ENCODE measurements at regions not wholly inside any gene's neighbourhood (a gene's known extent, or its start where the extent isn't known, plus 50 kb on each side); places are given as distances from the start of the nearest gene placed in this dataset.
A peak's percentile ranks its signal among the peaks of the same experiment; 100 is the strongest.

DNA sequence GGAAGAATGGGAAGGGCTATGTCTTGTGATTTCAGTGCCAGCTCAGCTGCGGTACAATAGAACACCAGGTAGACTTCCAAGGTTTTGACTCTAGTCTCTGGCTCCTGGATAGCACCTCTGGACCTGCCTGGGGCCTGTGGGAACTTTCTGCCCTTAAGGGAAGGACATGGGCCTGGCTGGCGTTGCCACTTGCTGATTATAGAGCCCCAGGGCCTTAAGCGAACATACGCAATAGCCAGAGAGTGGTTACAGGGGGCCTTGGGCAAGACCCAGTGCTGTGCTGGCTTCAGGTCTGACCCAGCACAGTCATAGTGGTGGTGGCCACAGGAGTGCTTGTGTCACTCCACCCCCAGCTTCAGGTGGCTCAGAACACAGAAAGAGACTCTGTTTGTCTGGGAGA is 131.1 kb upstream of the COL21A1 start:
- DNase-seq: no peak

DNA sequence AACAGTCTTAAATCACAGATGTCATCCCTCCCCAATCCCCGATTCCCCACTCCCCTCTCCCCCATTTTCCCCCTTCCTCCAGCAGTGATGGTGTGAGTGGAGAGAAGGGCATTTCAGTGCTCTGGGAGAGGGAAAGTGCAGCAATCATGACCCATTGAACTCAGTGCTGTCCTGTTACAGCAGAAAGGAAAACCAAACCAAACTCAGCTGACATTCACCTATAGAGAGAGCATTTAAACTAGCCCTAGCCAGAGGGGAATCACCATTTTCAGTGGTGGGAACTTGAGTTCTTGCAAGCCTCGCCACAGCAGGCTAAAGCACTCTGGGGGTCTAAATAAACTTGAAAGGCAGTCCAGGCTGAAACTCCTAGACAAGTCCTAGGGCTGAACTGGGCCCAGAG is 129.9 kb upstream of the COL21A1 start:
- no peak for DNase-seq

DNA sequence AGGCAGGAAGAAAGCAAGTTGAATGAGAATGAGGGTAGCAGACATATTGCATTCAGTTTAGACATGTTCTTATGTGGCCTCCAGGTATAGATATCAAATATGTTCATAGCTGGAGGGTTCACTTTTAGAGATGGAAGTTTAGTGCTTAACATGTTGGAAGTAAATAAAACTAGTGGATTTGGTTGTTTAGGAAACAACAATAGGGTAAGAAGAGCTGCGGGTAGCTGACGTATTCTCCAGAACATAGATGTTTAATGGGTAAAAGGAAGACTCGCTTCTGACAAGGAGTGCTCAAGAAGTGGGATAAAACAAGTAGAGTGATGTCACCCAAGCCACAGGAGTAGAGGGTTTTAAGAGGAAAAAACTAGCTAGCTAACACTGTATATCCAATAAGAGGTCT is 128.4 kb upstream of the COL21A1 start:
- no peak for DNase-seq

DNA sequence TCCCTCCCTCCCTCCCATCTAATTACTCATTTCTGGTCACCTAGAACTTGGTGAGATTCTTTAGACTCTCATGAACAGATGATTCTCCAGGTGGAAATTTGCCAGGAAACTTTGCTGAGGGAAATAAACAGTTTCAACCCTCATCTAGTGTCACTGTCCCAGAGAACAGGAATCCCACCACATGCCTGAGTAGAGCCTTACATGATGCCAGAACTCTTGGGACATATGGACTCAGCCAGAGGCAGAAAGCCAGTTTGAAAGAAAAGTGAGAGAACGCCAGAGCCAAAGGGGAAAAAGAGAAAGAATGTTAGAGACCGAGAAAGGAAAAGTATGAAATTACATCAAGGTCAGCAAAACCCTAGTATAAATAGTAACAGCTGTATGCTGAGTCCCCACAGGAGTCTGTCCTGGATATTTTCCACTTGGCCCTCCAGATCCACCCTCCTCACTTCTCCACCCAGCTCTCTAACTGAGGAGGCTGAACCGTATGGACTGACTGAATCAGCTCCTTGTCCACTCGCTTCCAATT is 127.5 kb upstream of the COL21A1 start:
- no peak for DNase-seq

DNA sequence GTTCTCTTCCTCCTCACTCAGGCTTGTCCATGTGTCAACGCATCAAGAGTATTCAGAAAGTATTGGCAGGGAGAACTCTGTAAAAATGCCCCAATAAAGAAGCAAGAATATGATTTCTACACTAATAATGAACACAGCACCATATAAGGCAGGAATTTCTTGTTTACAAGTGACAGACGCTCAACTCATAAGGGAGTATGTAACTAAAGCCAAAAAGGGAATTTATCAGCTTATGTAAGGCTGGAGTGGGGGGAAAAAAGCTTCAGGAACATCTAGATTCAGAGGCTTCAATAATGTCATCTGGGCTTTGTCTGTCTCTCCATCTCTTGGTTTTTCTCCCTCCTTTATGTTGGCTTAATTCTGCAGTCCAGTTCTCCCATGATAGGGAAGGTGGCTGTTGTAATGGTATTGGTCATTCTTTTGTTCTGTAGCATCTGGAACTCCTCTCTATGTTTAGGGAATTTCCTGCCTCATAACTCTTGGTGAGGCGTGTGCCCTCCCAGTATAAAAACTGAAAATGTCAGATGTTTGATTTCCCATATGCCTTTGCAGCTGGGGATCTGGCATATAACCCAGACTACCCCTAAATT is 125.1 kb upstream of the COL21A1 start:
- DNase-seq: no peak

DNA sequence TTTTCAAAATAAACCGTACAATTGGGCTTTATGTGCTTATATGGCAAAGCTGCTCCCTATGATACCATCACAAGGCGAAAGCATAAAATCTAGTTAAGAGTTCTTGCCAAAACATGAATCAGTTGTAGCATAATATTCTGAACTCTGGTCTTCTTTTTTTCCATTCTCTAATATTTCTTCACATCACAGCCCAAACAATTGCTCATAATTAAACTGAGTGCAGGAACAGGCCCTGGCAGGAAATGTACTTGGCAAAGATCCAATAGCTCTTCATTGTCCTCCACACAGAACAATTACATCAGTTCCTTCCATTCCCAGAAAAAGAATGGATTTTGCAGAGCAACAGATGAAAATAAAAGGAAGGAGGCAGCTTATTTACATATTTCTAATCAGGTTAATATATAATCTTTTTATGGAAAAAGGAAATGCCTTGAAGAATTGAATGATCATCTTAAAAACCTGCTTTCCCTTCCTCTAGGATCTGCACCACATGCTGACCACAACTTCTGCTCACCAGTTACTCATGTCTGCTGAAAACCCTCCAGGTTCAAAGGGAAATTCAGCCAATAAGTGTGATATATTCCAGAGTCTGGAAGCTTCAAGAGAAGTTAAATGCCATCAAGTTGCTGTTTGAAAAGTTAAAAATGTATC is 123.3 kb upstream of the COL21A1 start:
- peak in 4 of 51 donors; percentile 7 to 43 (median 14) for DNase-seq

DNA sequence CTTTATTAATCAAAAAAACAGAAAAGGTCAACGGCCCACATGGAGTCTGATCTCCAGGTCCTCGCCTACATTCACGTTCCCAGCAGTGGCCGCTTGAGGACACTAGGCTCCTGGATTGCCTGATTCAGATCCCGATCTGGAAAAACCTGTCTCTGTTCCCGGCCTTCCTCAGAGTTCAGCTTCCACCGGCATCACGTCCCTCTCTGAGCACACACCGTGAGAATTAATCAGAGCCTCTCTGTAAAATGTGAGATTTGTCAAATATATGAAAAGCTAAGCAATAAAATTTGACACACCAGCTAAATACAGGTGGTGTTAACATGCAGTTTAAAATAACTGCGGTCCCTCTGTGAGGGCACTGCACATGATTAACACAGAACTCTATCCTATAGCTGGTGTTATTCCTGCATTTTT is 122.8 kb upstream of the COL21A1 start:
- peak in 2 of 51 donors; percentile 2 to 4 for DNase-seq

DNA sequence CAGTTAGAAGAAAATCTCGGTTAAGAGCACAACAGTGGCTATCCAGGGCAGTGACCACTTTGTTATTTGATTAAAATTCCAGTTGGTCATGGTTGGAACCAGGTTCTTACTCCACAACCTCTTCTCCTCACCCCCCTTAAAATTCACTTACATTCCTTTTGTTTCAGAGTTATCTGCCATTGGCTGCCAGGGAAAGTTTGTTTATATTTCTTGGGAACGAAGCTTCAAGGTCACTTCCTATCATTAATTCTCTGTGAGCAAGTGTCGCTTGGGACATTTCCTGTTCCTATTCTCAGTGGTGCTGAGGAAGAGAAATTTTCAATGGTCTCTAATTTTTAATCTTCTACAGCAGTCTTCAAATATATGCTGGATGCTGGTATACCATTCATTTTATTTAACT is 121.1 kb upstream of the COL21A1 start:
- DNase-seq: no peak

DNA sequence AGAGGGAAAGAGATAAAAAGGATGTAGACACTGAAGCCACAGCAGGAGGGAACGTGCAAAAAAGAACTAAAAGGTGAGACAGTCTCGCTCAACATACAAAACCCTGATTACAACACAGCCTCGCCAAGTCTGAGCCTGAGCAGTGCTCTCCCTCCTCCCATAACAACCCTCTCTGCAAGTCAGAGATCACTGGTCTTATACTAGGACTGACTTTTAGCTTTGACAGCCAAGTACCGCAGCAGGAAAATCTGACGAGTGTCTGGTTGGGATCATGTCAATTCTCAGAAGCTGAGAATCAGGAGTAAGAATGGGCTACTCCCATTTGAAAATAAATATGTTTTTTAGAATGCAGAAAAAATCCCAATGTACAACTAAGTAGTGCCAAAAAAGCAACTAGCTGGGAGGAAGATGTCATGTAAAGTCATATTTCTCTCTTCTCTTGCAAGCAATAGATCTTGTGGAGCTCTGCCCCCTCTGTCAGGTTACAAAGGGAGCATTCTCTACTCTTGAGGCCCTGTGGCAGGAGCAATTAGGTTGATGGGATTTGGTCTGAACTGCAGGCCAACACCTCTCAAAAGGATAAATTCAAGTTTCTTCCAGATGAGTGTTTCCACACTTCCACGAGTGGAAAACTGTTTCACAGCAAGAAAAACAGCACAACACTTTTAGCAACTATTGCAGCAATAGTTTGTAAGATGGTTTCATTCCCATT is 118.9 kb upstream of the COL21A1 start:
- DNase-seq: no peak

DNA sequence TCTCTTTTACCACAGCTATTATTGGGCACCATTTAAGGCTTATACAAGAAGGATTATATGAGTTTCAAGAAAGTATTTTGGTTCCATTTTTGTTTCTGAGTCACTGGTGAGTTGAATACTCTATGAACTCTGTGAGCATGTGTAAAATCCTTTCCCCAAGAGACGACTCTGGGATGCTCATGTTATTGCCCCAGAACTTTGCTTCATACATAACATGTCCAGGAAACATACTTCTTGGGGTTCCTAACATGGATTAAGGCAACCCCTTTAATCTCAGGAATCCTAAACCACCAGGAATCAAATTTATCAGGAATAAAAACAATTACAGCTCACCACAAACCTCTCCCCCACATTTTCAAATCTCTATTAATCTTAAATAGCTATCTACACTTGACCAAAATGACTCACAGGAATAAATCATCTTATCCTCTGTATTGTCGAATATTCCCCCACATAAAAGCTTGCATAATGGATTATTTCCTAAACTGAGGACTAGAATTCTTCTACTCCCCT is 117.5 kb upstream of the COL21A1 start:
- DNase-seq: no peak

DNA sequence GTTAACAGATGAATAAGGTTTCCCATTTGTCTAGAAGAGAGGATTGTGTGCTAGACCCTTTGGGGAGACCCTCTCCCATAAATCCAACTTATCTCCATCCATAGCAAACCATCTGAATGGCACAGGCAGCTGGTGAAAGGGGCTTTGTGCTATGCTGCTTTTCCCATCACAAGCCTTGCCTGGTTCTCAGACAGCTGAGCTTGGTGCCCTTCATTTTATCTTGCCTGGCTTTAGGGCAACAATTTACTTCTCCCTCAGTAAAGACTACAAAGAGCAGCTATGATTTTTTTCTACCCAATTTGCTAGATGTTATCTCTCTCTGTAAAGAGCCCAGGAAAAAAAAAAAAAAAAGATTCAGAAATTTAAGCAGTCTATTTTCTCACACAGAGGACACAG is 117.0 kb upstream of the COL21A1 start:
- no peak for DNase-seq

DNA sequence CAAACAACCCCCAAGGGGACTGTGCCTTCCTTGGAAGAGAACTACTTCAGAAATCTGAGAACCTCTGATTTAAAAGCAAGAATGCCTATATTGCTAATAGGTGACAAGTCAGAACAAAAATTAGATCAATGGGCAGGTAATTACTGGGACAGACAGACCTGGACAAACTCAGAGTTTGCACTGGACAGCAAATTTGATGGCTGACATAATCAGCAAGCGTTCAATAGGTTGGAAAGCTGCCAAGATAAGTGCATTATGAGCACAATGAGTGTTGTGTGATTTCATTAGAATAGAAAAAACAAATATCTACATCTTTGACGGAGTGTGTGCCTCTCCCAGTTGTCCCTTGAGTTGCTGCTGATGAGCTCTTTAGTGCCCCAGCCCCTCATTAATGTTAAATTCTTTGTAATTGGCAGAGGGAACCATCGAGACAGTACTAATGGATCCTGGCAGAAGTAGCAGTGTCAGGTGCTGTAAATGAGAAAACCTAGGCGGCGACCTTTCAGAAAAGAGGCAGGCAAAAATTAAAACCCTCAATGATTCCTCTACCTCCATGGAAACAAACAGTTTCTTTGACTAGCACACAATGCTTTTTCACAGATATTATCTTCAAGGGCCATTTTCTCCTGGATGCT is 116.5 kb upstream of the COL21A1 start:
- DNase-seq: no peak

DNA sequence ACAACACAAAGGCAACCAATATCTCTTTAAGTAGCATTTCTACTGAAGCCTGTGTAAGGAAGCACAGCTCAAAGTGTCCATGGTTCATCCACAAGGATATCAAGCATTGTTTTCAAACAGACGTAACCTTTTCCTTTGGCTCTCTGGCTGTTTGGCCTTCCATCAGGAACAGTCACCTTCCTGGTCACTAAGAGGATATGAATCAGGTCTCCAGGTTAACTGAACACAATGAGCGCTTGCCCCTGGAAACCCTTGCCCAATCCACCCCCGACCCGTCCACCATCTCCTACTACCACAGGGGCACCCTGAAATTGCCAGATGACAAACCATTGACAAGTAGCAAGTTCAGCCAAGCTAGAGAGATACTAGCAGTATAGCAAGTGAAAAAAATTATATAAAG is 114.4 kb upstream of the COL21A1 start:
- no peak for DNase-seq

DNA sequence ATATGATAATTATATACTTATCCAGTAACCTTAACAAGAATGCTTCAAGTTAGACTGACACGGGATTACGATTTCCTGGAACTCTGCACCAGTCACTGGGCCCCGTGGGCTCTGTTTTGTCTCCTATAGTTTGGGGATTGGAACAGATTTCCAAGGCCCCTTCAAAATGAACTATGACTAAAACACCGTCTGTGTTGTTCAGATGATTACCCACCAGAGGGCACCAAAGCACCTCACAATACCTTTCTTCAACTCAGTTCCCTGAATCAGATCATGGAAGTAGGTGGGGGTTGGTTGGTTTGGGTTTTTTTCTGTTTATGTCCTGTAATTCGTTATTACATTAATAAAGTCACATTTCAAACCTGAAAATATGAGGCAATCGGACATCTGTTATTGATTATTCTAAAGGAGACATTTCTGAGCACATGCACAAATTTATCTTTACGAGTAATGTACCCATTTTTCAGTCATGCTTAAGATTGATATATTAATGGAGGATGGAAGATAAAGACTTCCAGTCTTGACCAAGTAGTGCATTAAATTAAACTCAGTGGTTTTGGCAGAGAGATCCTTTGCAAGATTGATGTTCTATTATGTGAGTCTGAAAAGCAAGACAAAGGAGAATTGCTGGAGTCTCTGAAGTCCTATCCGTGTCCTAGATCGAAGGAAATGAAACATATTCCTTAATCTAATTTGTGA is 112.0 kb upstream of the COL21A1 start:
- DNase-seq: peak in 36 of 51 donors; percentile 1 to 81 (median 38)

DNA sequence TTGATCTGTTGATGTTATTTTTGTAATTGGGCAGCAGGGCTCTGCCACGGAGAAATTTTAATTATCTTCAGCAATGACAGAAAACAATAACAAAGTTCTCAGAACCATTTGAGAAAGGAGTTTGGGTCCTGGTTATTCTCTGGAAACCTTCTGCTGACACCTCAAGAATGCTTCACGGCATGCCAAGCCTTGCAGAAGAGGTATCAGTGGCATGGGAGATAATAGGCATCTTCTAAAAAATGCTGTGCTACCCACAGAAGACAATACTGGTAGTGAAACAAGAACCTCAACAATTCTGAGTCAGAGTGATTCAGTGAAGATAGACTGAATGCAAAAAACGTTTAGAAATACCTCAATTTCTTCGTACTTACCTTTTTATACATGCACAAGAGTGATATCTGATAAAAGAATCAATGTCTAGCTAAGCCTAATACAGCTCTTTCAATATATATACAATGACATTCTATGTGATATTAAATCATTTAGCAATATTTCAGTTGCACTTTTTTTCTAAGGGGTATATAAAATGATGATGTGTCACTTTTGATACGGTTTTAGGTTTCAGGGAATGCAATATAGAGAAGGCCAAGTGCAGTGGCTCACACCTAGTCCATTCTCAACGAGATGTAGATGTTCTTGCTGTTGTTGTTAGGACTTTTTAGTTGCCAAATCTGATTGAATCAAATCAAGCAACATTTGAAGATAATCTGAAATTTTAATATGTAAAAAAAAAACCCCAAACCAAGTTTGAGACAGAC is 110.4 kb upstream of the COL21A1 start:
- DNase-seq: no peak

DNA sequence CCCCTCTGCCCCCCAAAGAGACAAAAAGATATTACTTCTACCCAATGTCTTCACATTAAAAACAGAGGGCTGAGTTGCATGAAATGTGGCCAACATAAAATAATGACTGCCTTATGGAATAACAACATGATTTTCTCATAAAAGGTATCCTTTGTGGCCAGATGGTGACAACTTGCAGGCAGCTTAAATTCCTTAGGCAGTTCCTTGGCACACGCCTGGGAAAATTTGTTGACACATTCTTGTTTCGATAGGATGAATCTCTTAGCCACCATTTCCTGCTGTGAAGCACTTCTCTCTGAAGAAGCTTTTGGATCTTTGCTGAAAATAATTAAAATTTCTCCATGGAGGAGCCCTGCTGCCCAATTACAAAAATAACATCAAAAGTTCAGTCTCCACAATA is 109.0 kb upstream of the COL21A1 start:
- no peak for DNase-seq

DNA sequence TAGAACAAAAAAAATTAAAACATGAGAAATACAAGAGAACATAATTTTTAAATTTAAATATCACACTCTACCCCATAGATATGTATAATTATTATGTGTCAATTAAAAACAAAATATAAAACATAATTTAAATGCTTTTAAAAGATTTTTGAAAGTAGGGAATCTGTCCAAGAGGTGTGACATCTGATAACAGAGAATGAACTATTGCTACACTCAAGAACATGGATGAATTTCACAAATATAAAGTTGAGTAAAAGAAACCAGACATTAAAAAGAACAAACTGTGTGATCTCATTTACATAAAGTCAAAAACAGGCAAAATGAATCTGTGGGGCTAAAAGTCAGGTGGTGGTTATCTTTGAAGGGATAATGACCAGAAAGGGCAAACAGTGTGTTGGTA is 106.5 kb upstream of the COL21A1 start:
- no peak for DNase-seq

DNA sequence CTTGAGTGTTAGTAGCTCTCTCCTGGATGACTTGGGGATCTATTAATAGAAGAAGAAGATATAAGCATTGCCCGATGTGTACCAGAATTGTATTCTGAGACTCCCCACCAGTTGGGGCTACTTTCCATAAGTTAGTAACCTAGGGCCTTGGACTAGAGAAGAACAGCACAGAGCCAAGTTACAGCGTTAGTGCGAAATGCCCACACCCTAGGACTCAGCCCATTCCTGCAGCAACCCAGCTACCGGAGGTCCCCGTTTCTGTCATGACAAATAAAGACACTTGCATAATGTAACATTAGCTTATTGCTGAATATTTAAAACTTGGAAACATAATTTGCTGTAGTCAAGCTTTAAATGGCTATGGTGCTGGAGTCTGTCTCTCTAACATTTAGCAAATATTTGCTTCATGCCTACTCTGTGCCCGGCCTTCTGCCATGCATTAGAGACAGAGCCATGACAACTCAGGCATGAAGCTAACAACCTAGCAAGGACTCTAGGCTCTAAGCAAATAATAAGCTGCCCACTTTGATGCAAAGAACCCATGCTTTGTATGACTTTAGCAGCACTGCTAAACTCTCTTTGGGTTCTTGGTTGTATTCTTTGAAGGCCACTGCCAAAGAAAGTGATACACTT is 103.4 kb upstream of the COL21A1 start:
- DNase-seq: no peak

DNA sequence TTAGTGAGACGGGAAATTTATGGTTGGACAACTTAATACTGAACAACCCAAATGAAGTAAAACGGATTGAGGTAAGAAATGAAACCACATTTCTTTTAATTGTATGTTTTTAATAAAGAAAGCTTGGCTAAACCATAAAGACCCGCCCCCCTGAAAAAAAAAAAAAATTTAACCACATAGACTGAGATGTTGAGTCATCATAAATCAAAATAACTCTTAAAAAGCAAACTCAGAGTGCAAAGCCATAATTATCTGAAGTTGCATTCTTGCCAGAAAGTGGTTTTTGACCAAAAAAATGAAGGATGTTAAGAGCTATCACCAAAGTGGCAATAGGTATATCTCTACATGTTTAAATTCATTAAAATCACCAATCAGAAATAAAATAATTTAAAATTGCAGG is 101.8 kb upstream of the COL21A1 start:
- DNase-seq: no peak

DNA sequence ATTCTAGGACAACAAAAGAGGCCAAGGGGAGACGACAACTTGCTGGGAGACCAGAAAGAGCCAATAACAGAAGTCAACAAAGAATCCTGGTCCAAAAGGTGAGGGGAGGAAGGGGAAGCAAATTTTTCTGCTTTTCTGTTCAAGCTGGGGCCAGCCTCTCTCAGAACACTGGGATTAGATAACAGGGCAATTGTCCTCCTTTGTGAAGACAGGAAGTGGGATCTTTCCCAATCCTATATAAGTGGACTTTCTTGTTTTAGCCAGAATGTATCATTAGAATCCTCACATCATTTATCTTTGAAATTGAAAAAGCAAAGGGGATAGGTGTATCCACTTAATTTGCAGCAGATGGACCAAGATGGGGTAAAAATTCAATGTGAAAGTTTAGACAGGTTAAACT is 101.2 kb upstream of the COL21A1 start:
- DNase-seq: no peak
